ENCODE measurements at regions not wholly inside any gene's neighbourhood (a gene's known extent, or its start where the extent isn't known, plus 50 kb on each side); places are given as distances from the start of the nearest gene placed in this dataset.

- Histone ChIP-seq H3K4me3 (ENCODE audit: low read length) (no peak overlapping the region), H3K9ac (ENCODE audit: low read depth, low read length) (no peak overlapping the region), H3K27ac (ENCODE audit: low read depth, low read length) (no peak overlapping the region), H3K4me1 (ENCODE audit: insufficient read depth, low read length) (peaks cover 11% of the 10 kb centered on the region), H3K36me3 (ENCODE audit: insufficient read depth, low read length) (no peaks in the 10 kb centered on the region), H3K27me3 (ENCODE audit: insufficient read depth, low read length) (no peaks in the 10 kb centered on the region), H3K9me3 (ENCODE audit: insufficient read depth, low read depth, low read length) (peaks cover 26% of the 10 kb centered on the region)
- WGBS = 95% methylated on average over 20 of the region's 20 CpGs
Measured at GRCh38 chr4:42265782-42266602, 113.5 kb upstream of the BEND4 start.

- 96% methylated on average over 3 of the region's 3 CpGs for WGBS
- H3K36me3 ChIP-seq (ENCODE audit: insufficient read depth, low read length) = no peaks in the 10 kb centered on the region
- no peaks in the 10 kb centered on the region for H3K27me3 ChIP-seq (ENCODE audit: insufficient read depth, low read length)
- peaks cover 31% of the 10 kb centered on the region for H3K9me3 ChIP-seq (ENCODE audit: insufficient read depth, low read depth, low read length)
- H3K4me3 ChIP-seq (ENCODE audit: low read length) = no peak overlapping the region
- no peak overlapping the region for H3K27ac ChIP-seq (ENCODE audit: low read depth, low read length)
- H3K4me1 ChIP-seq (ENCODE audit: insufficient read depth, low read length) = peaks cover 11% of the 10 kb centered on the region
- no peak overlapping the region for H3K9ac ChIP-seq (ENCODE audit: low read depth, low read length)
Measured at GRCh38 chr4:42267724-42268123, 115.3 kb upstream of the BEND4 start.

GRCh38 chr4:42268824-42269223, 116.4 kb upstream of the BEND4 start:
- peak overlapping the region; percentile 80 for H3K27ac ChIP-seq (ENCODE audit: low read depth, low read length)
- no peaks in the 10 kb centered on the region for H3K27me3 ChIP-seq (ENCODE audit: insufficient read depth, low read length)
- no peak overlapping the region for H3K4me3 ChIP-seq (ENCODE audit: low read length)
- 23% methylated on average over 2 of the region's 2 CpGs for WGBS
- H3K9ac ChIP-seq (ENCODE audit: low read depth, low read length) = no peak overlapping the region
- H3K4me1 ChIP-seq (ENCODE audit: insufficient read depth, low read length) = peaks cover 11% of the 10 kb centered on the region
- no peaks in the 10 kb centered on the region for H3K36me3 ChIP-seq (ENCODE audit: insufficient read depth, low read length)
- H3K9me3 ChIP-seq (ENCODE audit: insufficient read depth, low read depth, low read length) = peaks cover 27% of the 10 kb centered on the region

GRCh38 chr4:42271096-42271495, 118.6 kb upstream of the BEND4 start:
- H3K27ac ChIP-seq (ENCODE audit: low read depth, low read length) = peak overlapping the region; percentile 69; the same call in 1 of the 2 replicates
- 0 out of 2 replicates have a peak, but pooled peaks cover 8% of the 10 kb centered on the region for H3K9me3 ChIP-seq (ENCODE audit: insufficient read depth, low read depth, low read length)
- H3K27me3 ChIP-seq (ENCODE audit: insufficient read depth, low read length) = no peaks in the 10 kb centered on the region
- WGBS = 33% methylated on average over 2 of the region's 3 CpGs
- H3K4me1 ChIP-seq (ENCODE audit: insufficient read depth, low read length) = peaks cover 11% of the 10 kb centered on the region
- no peaks in the 10 kb centered on the region for H3K36me3 ChIP-seq (ENCODE audit: insufficient read depth, low read length)
- 0 out of 2 replicates have a peak overlapping the region, but pooled peaks have one; percentile 0 for H3K9ac ChIP-seq (ENCODE audit: low read depth, low read length)
- no peak overlapping the region for H3K4me3 ChIP-seq (ENCODE audit: low read length)

- Histone ChIP-seq H3K27me3 (ENCODE audit: insufficient read depth, low read length) (no peaks in the 10 kb centered on the region), H3K36me3 (ENCODE audit: insufficient read depth, low read length) (no peaks in the 10 kb centered on the region), H3K9ac (ENCODE audit: low read depth, low read length) (no peak overlapping the region), H3K9me3 (ENCODE audit: insufficient read depth, low read depth, low read length) (no peaks in the 10 kb centered on the region), H3K27ac (ENCODE audit: low read depth, low read length) (no peak overlapping the region), H3K4me1 (ENCODE audit: insufficient read depth, low read length) (peaks cover 9% of the 10 kb centered on the region; the same call in 1 of the 2 replicates), H3K4me3 (ENCODE audit: low read length) (no peak overlapping the region)
- 100% methylated on average over 1 of the region's 2 CpGs for WGBS
Measured at GRCh38 chr4:42277291-42277690, 120.0 kb upstream of the SHISA3 start.

- Histone ChIP-seq H3K9me3 (ENCODE audit: insufficient read depth, low read depth, low read length) (no peaks in the 10 kb centered on the region), H3K27ac (ENCODE audit: low read depth, low read length) (no peak overlapping the region), H3K4me3 (ENCODE audit: low read length) (no peak overlapping the region), H3K27me3 (ENCODE audit: insufficient read depth, low read length) (no peaks in the 10 kb centered on the region), H3K9ac (ENCODE audit: low read depth, low read length) (no peak overlapping the region), H3K4me1 (ENCODE audit: insufficient read depth, low read length) (peaks cover 10% of the 10 kb centered on the region; the same call in 1 of the 2 replicates), H3K36me3 (ENCODE audit: insufficient read depth, low read length) (no peaks in the 10 kb centered on the region)
- 93% methylated on average over 15 of the region's 15 CpGs for whole genome bisulfite sequencing
Measured at GRCh38 chr4:42278709-42279324, 118.5 kb upstream of the SHISA3 start.

- WGBS = 81% methylated on average over 11 of the region's 11 CpGs
- Histone ChIP-seq H3K4me3 (ENCODE audit: low read length) (no peak overlapping the region), H3K36me3 (ENCODE audit: insufficient read depth, low read length) (no peaks in the 10 kb centered on the region), H3K9me3 (ENCODE audit: insufficient read depth, low read depth, low read length) (no peaks in the 10 kb centered on the region), H3K27ac (ENCODE audit: low read depth, low read length) (no peak overlapping the region), H3K4me1 (ENCODE audit: insufficient read depth, low read length) (peaks cover 10% of the 10 kb centered on the region; the same call in 1 of the 2 replicates), H3K27me3 (ENCODE audit: insufficient read depth, low read length) (no peaks in the 10 kb centered on the region), H3K9ac (ENCODE audit: low read depth, low read length) (no peak overlapping the region)
Measured at GRCh38 chr4:42280327-42281095, 116.8 kb upstream of the SHISA3 start.

- Histone ChIP-seq H3K9ac (ENCODE audit: low read depth, low read length) (no peak overlapping the region), H3K9me3 (ENCODE audit: insufficient read depth, low read depth, low read length) (no peaks in the 10 kb centered on the region), H3K36me3 (ENCODE audit: insufficient read depth, low read length) (no peaks in the 10 kb centered on the region), H3K27ac (ENCODE audit: low read depth, low read length) (no peak overlapping the region), H3K27me3 (ENCODE audit: insufficient read depth, low read length) (no peaks in the 10 kb centered on the region), H3K4me1 (ENCODE audit: insufficient read depth, low read length) (peaks cover 10% of the 10 kb centered on the region; the same call in 1 of the 2 replicates), H3K4me3 (ENCODE audit: low read length) (no peak overlapping the region)
- WGBS = 68% methylated on average over 8 of the region's 9 CpGs
Measured at GRCh38 chr4:42281324-42282020, 115.8 kb upstream of the SHISA3 start.

- no peak overlapping the region for H3K9ac ChIP-seq (ENCODE audit: low read depth, low read length)
- no peaks in the 10 kb centered on the region for H3K27me3 ChIP-seq (ENCODE audit: insufficient read depth, low read length)
- no peak overlapping the region for H3K27ac ChIP-seq (ENCODE audit: low read depth, low read length)
- peaks cover 10% of the 10 kb centered on the region; the same call in 1 of the 2 replicates for H3K4me1 ChIP-seq (ENCODE audit: insufficient read depth, low read length)
- WGBS = 37% methylated on average over 12 of the region's 12 CpGs
- no peaks in the 10 kb centered on the region for H3K9me3 ChIP-seq (ENCODE audit: insufficient read depth, low read depth, low read length)
- H3K36me3 ChIP-seq (ENCODE audit: insufficient read depth, low read length) = no peaks in the 10 kb centered on the region
- H3K4me3 ChIP-seq (ENCODE audit: low read length) = no peak overlapping the region
Measured at GRCh38 chr4:42282081-42282901, 115.0 kb upstream of the SHISA3 start.

- 98% methylated on average over 5 of the region's 5 CpGs for WGBS
- Histone ChIP-seq H3K27ac (ENCODE audit: low read depth, low read length) (no peak overlapping the region), H3K4me1 (ENCODE audit: insufficient read depth, low read length) (peaks cover 10% of the 10 kb centered on the region; the same call in 1 of the 2 replicates), H3K9ac (ENCODE audit: low read depth, low read length) (no peak overlapping the region), H3K36me3 (ENCODE audit: insufficient read depth, low read length) (no peaks in the 10 kb centered on the region), H3K9me3 (ENCODE audit: insufficient read depth, low read depth, low read length) (no peaks in the 10 kb centered on the region), H3K27me3 (ENCODE audit: insufficient read depth, low read length) (no peaks in the 10 kb centered on the region), H3K4me3 (ENCODE audit: low read length) (no peak overlapping the region)
Measured at GRCh38 chr4:42284030-42284429, 113.3 kb upstream of the SHISA3 start.
